ENCODE measurements at regions not wholly inside any gene's neighbourhood (a gene's known extent, or its start where the extent isn't known, plus 50 kb on each side); places are given as distances from the start of the nearest gene placed in this dataset.

GRCh38 chr14:59009967-59010366 lies 178.5 kb upstream of the DAAM1 start:
- Histone ChIP-seq H3K36me3 (ENCODE audit: low read depth) (no peaks in the 10 kb centered on the region), H3K9me3 (ENCODE audit: severe bottlenecking) (peaks cover 3% of the 10 kb centered on the region), H3K4me1 (ENCODE audit: insufficient read depth, poor library complexity, severe bottlenecking) (peaks cover 3% of the 10 kb centered on the region), H3K27me3 (ENCODE audit: insufficient read depth, poor library complexity, severe bottlenecking) (no peaks in the 10 kb centered on the region), H3K27ac (ENCODE audit: poor library complexity, severe bottlenecking) (no peak overlapping the region), H3K4me3 (ENCODE audit: severe bottlenecking) (no peak overlapping the region)
- ATAC-seq (ENCODE audit: low read depth): no peak
- DNase-seq (ENCODE audit: low spot score): no peak
- TF ChIP-seq CTCF (IDR thresholded peaks at IDR 0.05; ENCODE audit: poor library complexity, severe bottlenecking): no peak

- ATAC-seq (ENCODE audit: low read depth): peak; percentile 50; the same call in 1 of the 3 replicates
- no peaks in the 10 kb centered on the region for H3K36me3 ChIP-seq (ENCODE audit: low read depth)
- DNase-seq (ENCODE audit: low spot score): no peak
- H3K4me1 ChIP-seq (ENCODE audit: insufficient read depth, poor library complexity, severe bottlenecking): peaks cover 3% of the 10 kb centered on the region
- H3K27ac ChIP-seq (ENCODE audit: poor library complexity, severe bottlenecking): no peak overlapping the region
- no peaks in the 10 kb centered on the region for H3K27me3 ChIP-seq (ENCODE audit: insufficient read depth, poor library complexity, severe bottlenecking)
- no peak overlapping the region for H3K4me3 ChIP-seq (ENCODE audit: severe bottlenecking)
- TF ChIP-seq CTCF (IDR thresholded peaks at IDR 0.05; ENCODE audit: poor library complexity, severe bottlenecking): no peak
- H3K9me3 ChIP-seq (ENCODE audit: severe bottlenecking): peaks cover 3% of the 10 kb centered on the region
Observed at GRCh38 chr14:59013672-59014298, 174.7 kb upstream of the DAAM1 start.

- H3K27ac ChIP-seq (ENCODE audit: poor library complexity, severe bottlenecking): no peak overlapping the region
- TF ChIP-seq CTCF (IDR thresholded peaks at IDR 0.05; ENCODE audit: poor library complexity, severe bottlenecking): no peak
- no peak overlapping the region for H3K4me3 ChIP-seq (ENCODE audit: severe bottlenecking)
- peaks cover 3% of the 10 kb centered on the region for H3K4me1 ChIP-seq (ENCODE audit: insufficient read depth, poor library complexity, severe bottlenecking)
- H3K36me3 ChIP-seq (ENCODE audit: low read depth): no peaks in the 10 kb centered on the region
- H3K27me3 ChIP-seq (ENCODE audit: insufficient read depth, poor library complexity, severe bottlenecking): no peaks in the 10 kb centered on the region
- peaks cover 3% of the 10 kb centered on the region for H3K9me3 ChIP-seq (ENCODE audit: severe bottlenecking)
- DNase-seq (ENCODE audit: low spot score): no peak
- no peak for ATAC-seq (ENCODE audit: low read depth)
Observed at GRCh38 chr14:59015482-59015881, 173.0 kb upstream of the DAAM1 start.

GRCh38 chr14:59017285-59017965 lies 171.0 kb upstream of the DAAM1 start:
- ATAC-seq (ENCODE audit: low read depth): no peak

More at GRCh38 chr14:59017285-59017965, 171.0 kb upstream of the DAAM1 start:
- no peak overlapping the region for H3K4me3 ChIP-seq (ENCODE audit: severe bottlenecking)
- no peak for TF ChIP-seq CTCF (IDR thresholded peaks at IDR 0.05; ENCODE audit: poor library complexity, severe bottlenecking)
- peaks cover 3% of the 10 kb centered on the region for H3K4me1 ChIP-seq (ENCODE audit: insufficient read depth, poor library complexity, severe bottlenecking)
- H3K27me3 ChIP-seq (ENCODE audit: insufficient read depth, poor library complexity, severe bottlenecking): no peaks in the 10 kb centered on the region
- no peak for DNase-seq (ENCODE audit: low spot score)
- H3K27ac ChIP-seq (ENCODE audit: poor library complexity, severe bottlenecking): no peak overlapping the region
- H3K36me3 ChIP-seq (ENCODE audit: low read depth): no peaks in the 10 kb centered on the region
- H3K9me3 ChIP-seq (ENCODE audit: severe bottlenecking): peaks cover under 1% of the 10 kb centered on the region

Measured in RWPE2 (cell line).